HEK293 (cell line): ENCODE measurements at regions not wholly inside any gene's neighbourhood (a gene's known extent, or its start where the extent isn't known, plus 50 kb on each side); places are given as distances from the start of the nearest gene placed in this dataset.

Experiments
- SALL2 ChIP-seq: fragments of 450-650 bp; formaldehyde crosslinking; IDR thresholded peaks from 2 replicates; pipeline ENCODE4 v1.5.0; 2017; ENCODE audit warnings: missing biosample characterization, mild to moderate bottlenecking, missing genetic modification characterization, borderline replicate concordance
- SETDB1 ChIP-seq: IDR thresholded peaks from one replicate; pipeline ENCODE4 v1.6.1; 2017; ENCODE audit warnings: mild to moderate bottlenecking, low read length, moderate library complexity, mixed read lengths; ENCODE audit not compliant: insufficient read length
- TF ChIP-seq, protein P1 (sequence below): fragments of 450-650 bp; formaldehyde crosslinking; IDR thresholded peaks from 2 replicates; pipeline ENCODE4 v1.5.1; 2016; ENCODE audit warnings: missing biosample characterization, missing genetic modification characterization

GRCh38 chr6:93086351-93086750 lies 333.0 kb downstream of the EPHA7 start:
- TF ChIP-seq SETDB1, result no peak
- TF ChIP-seq, protein P1, sequence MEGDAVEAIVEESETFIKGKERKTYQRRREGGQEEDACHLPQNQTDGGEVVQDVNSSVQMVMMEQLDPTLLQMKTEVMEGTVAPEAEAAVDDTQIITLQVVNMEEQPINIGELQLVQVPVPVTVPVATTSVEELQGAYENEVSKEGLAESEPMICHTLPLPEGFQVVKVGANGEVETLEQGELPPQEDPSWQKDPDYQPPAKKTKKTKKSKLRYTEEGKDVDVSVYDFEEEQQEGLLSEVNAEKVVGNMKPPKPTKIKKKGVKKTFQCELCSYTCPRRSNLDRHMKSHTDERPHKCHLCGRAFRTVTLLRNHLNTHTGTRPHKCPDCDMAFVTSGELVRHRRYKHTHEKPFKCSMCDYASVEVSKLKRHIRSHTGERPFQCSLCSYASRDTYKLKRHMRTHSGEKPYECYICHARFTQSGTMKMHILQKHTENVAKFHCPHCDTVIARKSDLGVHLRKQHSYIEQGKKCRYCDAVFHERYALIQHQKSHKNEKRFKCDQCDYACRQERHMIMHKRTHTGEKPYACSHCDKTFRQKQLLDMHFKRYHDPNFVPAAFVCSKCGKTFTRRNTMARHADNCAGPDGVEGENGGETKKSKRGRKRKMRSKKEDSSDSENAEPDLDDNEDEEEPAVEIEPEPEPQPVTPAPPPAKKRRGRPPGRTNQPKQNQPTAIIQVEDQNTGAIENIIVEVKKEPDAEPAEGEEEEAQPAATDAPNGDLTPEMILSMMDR (tag by site-specific recombination), result no peak
- TF ChIP-seq SALL2 (tag by site-specific recombination), result no peak
